Hepatocyte (in vitro differentiated cells): ENCODE measurements at regions not wholly inside any gene's neighbourhood (a gene's known extent, or its start where the extent isn't known, plus 50 kb on each side); places are given as distances from the start of the nearest gene placed in this dataset.

Experiments
- DNase-seq: peaks from one replicate; pipeline ENCODE4 v3.0.0-alpha.2; 2016; ENCODE audit warnings: low spot score
- H2AFZ ChIP-seq: fragments of 200-600 bp; sonication (generic); 2 replicates; pipeline ENCODE4 v1.6.0; 2016; ENCODE audit warnings: antibody characterized with exemption, mild to moderate bottlenecking
- H3K27ac ChIP-seq: fragments of 200-600 bp; sonication (generic); 2 replicates; pipeline ENCODE4 v1.5.1; 2016; ENCODE audit warnings: mild to moderate bottlenecking
- H3K27me3 ChIP-seq: fragments of 200-600 bp; sonication (generic); 2 replicates; pipeline ENCODE4 v1.6.1; 2016
- H3K36me3 ChIP-seq: fragments of 200-600 bp; sonication (generic); replicated peaks from 2 replicates; pipeline ENCODE4 v1.5.1; 2016; ENCODE audit warnings: low read depth; ENCODE audit not compliant: insufficient read depth
- H3K4me1 ChIP-seq: fragments of 200-600 bp; sonication (generic); 2 replicates; pipeline ENCODE4 v1.5.1; 2016; ENCODE audit warnings: mild to moderate bottlenecking, moderate library complexity; ENCODE audit not compliant: insufficient read depth
- H3K4me2 ChIP-seq: fragments of 200-600 bp; sonication (generic); 2 replicates; pipeline ENCODE4 v1.6.0; 2016
- H3K4me3 ChIP-seq: fragments of 200-600 bp; sonication (generic); 2 replicates; pipeline ENCODE4 v1.5.1; 2016; ENCODE audit warnings: mild to moderate bottlenecking
- H3K79me2 ChIP-seq: fragments of 200-600 bp; sonication (generic); 2 replicates; pipeline ENCODE4 v1.6.0; 2017; ENCODE audit warnings: mild to moderate bottlenecking
- H3K9me2 ChIP-seq: fragments of 200-600 bp; sonication (generic); replicated peaks from 2 replicates; pipeline ENCODE4 v1.6.0; 2017; ENCODE audit warnings: mild to moderate bottlenecking; ENCODE audit not compliant: insufficient read depth
- H3K9me3 ChIP-seq: fragments of 200-600 bp; sonication (generic); 2 replicates; pipeline ENCODE4 v1.5.1; 2016; ENCODE audit warnings: low read depth, mild to moderate bottlenecking
- H4K20me1 ChIP-seq: fragments of 200-600 bp; sonication (generic); 2 replicates; pipeline ENCODE4 v1.6.0; 2016; ENCODE audit warnings: mild to moderate bottlenecking; ENCODE audit not compliant: insufficient read depth, poor library complexity, severe bottlenecking
- CTCF ChIP-seq: fragments of 200-600 bp; sonication (generic); IDR thresholded peaks from 2 replicates; pipeline ENCODE4 v1.5.1; 2016; ENCODE audit warnings: antibody characterized with exemption, mild to moderate bottlenecking; ENCODE audit not compliant: poor library complexity
- EZH2 ChIP-seq: fragments of 200-600 bp; sonication (generic); IDR thresholded peaks from 2 replicates; pipeline ENCODE4 v1.6.1; 2016; ENCODE audit warnings: antibody characterized with exemption, mild to moderate bottlenecking, borderline replicate concordance
- EZH2phosphoT487 ChIP-seq: fragments of 200-600 bp; sonication (generic); IDR thresholded peaks from one replicate; pipeline ENCODE4 v1.6.1; 2018; ENCODE audit warnings: antibody characterized with exemption, mild to moderate bottlenecking, low read depth, moderate library complexity; ENCODE audit not compliant: unreplicated experiment, severe bottlenecking
- WGBS: methylation state at CpG from one replicate; pipeline ENCODE4 v1.1.6; 2016; ENCODE audit warnings: low lambda C conversion rate; ENCODE audit errors: missing lambda C conversion rate; 5-methylcytosine and 5-hydroxymethylcytosine counted together

- H3K4me1 ChIP-seq: no peaks in the 10 kb centered on the region
- no peaks in the 10 kb centered on the region for H3K79me2 ChIP-seq
- H3K4me2 ChIP-seq: no peak overlapping the region
- H3K9me2 ChIP-seq: no peaks in the 10 kb centered on the region
- no peaks in the 10 kb centered on the region for H3K27me3 ChIP-seq
- H3K36me3 ChIP-seq: no peaks in the 10 kb centered on the region
- H3K27ac ChIP-seq: no peak overlapping the region
- H3K9me3 ChIP-seq: no peaks in the 10 kb centered on the region
- no peaks in the 10 kb centered on the region for H4K20me1 ChIP-seq
- H2AFZ ChIP-seq: no peak overlapping the region
- WGBS: 79% methylated on average over 1 of the region's 1 CpG
- no peak for DNase-seq
- no peak overlapping the region for H3K4me3 ChIP-seq
- TF ChIP-seq EZH2: no peak
- no peak for TF ChIP-seq EZH2phosphoT487
- TF ChIP-seq CTCF: no peak
These were observed 245.2 kb upstream of the ADAMTS3 start for GRCh38 chr4:72814241-72814640.

- Histone ChIP-seq H2AFZ (no peak overlapping the region), H3K4me1 (no peaks in the 10 kb centered on the region), H4K20me1 (no peaks in the 10 kb centered on the region), H3K9me2 (no peaks in the 10 kb centered on the region), H3K79me2 (no peaks in the 10 kb centered on the region), H3K27ac (no peak overlapping the region), H3K4me3 (no peak overlapping the region), H3K4me2 (no peak overlapping the region), H3K27me3 (no peaks in the 10 kb centered on the region), H3K9me3 (no peaks in the 10 kb centered on the region), H3K36me3 (no peaks in the 10 kb centered on the region)
- 79% methylated on average over 1 of the region's 1 CpG for WGBS
- TF ChIP-seq EZH2 (no peak), CTCF (no peak), EZH2phosphoT487 (no peak)
- no peak for DNase-seq
These were observed 240.2 kb upstream of the ADAMTS3 start for GRCh38 chr4:72809208-72809607.

- Histone ChIP-seq H3K4me2 (no peak overlapping the region), H2AFZ (no peak overlapping the region), H3K4me1 (no peaks in the 10 kb centered on the region), H3K79me2 (no peaks in the 10 kb centered on the region), H3K9me2 (no peaks in the 10 kb centered on the region), H3K4me3 (no peak overlapping the region), H3K9me3 (no peaks in the 10 kb centered on the region), H3K27ac (no peak overlapping the region), H4K20me1 (no peaks in the 10 kb centered on the region), H3K27me3 (no peaks in the 10 kb centered on the region), H3K36me3 (no peaks in the 10 kb centered on the region)
- 81% methylated on average over 2 of the region's 2 CpGs for WGBS
- no peak for TF ChIP-seq CTCF
- no peak for TF ChIP-seq EZH2
- TF ChIP-seq EZH2phosphoT487: no peak
- DNase-seq: no peak
These were observed 236.3 kb upstream of the ADAMTS3 start for GRCh38 chr4:72805284-72805683.

GRCh38 chr4:72797486-72797885 lies 228.5 kb upstream of the ADAMTS3 start:
- no peaks in the 10 kb centered on the region for H3K4me1 ChIP-seq
- no peaks in the 10 kb centered on the region for H3K27me3 ChIP-seq
- H4K20me1 ChIP-seq: no peaks in the 10 kb centered on the region
- H3K9me3 ChIP-seq: no peaks in the 10 kb centered on the region
- no peak for DNase-seq
- no peak overlapping the region for H2AFZ ChIP-seq
- no peak overlapping the region for H3K4me2 ChIP-seq
- H3K4me3 ChIP-seq: no peak overlapping the region
- H3K36me3 ChIP-seq: no peaks in the 10 kb centered on the region
- no peaks in the 10 kb centered on the region for H3K9me2 ChIP-seq
- 85% methylated on average over 1 of the region's 1 CpG for WGBS
- H3K79me2 ChIP-seq: no peaks in the 10 kb centered on the region
- H3K27ac ChIP-seq: no peak overlapping the region
- TF ChIP-seq CTCF (no peak), EZH2 (no peak), EZH2phosphoT487 (no peak)
